HG03064 (cell line): ENCODE measurements at regions not wholly inside any gene's neighbourhood (a gene's known extent, or its start where the extent isn't known, plus 50 kb on each side); places are given as distances from the start of the nearest gene placed in this dataset.

Experiments
- ATAC-seq: cut with Tn5 transposase; IDR thresholded peaks from one replicate; pipeline ENCODE4 v1.9.1; 2021; ENCODE audit warnings: low read depth; ENCODE audit not compliant: unreplicated experiment

DNA sequence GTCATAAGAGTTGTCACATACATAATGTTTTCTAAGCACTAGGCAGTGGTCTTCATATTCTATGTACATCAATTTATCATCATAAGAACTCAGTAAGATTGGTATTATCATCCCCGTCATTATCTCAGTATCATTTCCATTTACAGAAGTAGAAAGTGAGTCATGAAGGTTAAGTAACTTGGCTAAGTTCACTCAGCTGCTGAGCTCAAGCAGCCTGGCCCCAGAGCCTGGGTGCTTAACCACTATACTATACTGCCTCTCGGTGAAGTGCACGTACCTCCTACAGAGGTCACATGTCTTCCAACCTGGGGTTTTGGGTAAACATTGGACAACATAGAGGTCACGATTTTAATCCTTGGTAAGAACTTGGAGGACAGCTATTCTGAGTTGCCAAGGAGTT is 161.5 kb upstream of the GATB start:
- ATAC-seq: no peak

DNA sequence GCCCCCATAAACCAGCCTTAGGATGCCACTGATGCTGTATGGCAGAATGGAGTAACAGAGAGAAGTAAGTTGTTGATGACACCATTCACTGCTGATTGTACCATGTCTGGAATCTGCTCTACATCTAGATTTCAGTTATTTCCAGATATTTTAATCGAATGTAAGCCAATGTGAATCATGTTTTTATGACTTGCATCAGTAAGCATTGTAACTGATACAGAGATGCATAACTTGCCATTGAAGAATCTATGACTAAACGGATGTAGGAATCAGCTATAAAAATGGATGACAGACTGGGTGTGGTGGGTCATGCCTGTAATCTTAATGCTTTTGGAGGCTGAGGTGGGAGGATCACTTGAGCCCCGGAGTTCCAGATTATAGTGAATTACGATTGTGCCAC is 161.0 kb upstream of the GATB start:
- no peak for ATAC-seq

DNA sequence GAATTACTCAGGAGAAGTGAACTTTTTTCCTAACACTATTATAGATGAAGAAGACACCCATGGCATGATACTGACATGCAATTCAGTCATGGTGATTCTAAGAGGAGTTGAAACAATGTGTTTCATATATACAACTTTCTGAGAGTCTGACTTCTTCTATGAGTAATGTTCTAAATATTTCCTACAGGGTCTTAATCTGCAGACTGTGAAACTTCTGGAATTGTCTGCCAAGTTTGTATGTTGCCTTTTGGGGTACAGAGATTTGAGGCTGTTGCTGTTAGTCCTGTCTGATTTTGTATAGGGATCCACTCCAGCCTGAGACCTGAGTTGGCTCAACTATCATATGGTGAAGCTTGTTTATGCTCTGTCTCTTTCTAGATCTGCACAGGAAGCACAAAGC is 160.6 kb upstream of the GATB start:
- ATAC-seq: no peak

DNA sequence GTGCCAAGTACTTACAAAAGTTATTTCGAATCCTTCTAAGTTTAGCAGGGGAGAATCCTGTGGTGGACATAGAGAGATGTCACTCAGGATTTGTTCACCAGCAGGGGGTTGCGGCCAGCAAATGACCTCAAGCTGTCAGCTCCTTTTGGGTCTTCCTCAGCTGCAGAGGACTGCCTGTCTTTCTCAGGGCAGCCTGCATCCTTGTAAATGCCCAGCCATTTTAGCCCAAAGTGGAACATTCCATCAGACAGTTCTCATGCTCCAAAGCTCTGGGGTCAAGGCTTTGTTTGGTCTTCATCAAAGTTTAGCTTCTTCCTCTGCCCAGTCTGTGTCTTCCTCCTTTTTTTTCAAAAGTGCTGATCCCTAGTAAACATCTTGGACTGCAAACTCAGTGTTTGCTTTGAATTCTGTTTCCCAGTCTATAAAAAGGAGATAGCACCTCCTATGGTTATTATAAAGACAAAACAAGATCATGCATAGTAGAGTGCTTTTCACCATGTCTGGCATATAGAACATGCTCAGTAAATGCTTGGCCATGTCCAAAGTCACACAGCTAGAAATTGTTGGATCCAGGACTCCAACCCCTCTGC is 156.4 kb upstream of the GATB start:
- ATAC-seq: no peak

DNA sequence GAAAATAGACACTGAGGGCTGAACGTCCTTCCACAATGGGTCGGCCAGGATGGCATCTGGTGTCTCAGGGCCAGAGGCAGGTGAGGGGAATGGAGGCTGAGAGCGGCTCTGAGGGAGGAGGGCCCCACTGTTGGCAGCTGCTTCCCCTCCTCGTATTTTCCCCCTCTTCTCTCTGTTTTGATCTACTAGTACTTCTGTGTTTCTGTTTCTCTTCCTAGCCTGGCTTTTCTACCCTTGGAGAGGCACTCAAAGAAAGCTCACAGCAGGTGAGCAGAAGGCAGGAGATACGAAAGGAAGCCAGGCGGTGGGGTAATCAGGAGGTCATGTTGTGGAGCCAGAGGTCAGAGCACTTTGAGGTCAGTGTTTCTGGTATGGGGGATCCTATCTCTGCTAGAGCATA is 151.8 kb upstream of the GATB start:
- ATAC-seq: no peak

DNA sequence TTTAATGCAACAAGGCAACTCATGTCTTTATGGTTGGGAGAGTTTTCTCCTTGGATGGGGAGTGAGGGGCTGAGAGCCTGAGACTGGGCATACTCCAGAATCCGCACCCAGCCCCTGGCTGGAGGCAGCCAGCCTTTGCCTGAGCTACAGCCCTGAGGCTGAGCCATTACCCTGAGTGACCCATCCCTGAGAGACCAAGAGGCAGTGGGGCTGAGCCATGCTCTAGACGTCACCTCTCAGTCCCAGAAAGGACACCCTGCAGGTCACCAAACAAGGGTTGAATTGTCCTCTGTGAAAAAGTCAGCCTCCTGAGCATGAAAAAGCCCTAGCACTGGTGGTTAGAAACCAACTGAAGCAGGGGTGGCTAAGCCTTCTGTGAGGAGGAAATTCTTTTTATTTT is 151.2 kb upstream of the GATB start:
- ATAC-seq: no peak

DNA sequence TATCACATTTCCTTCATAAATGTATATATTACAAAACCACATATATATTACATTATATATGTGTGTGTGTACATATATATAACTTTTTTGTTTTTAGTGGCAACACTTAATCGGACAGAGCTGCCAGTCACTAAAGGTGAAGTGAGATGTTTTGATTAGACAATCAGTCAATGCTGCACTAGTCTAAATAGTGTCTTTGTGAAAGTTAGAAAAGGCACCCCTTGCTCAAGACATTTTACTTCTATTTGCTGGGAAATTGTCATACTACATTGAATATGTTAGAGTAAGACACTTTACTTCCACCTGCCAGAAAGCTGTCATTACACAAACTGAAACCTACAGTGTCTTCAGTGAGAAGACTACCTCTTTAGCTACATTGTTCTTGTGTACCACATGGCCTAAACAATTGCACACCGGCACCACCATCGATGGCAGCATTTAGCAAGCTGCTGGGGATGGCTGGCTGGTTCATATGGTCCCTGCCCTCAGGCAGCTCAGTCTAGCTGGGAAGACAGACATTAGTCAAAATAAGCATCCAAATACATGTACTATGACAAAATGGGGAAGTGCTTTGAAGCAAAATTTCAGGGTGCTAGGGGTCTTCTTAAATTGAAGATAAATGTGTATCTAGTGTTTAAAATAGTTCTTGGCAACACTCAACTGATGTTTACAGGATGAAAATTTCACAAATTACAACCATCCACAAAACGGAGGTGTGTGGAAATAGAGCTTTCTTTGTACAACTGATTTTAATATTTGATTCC is 148.1 kb upstream of the GATB start:
- ATAC-seq: no peak

DNA sequence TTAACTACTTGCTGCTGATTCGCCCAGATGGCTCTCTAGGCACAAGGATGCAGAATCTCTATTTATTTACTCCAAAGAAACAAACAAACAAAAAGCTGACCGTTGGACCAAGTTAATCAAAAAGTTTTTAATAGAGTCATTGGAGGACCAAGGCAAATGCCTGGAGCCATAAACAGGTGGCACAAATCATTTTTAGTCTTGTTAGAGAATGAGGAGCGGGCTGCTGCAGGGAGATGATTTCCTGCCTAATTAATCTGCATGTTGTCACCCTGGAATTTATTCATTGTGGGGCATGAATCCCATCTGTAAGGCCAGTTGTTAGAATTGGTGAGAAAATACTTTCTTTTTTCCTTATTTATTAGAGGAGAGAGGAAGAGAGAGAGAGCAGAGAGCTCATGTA is 147.4 kb upstream of the GATB start:
- no peak for ATAC-seq

DNA sequence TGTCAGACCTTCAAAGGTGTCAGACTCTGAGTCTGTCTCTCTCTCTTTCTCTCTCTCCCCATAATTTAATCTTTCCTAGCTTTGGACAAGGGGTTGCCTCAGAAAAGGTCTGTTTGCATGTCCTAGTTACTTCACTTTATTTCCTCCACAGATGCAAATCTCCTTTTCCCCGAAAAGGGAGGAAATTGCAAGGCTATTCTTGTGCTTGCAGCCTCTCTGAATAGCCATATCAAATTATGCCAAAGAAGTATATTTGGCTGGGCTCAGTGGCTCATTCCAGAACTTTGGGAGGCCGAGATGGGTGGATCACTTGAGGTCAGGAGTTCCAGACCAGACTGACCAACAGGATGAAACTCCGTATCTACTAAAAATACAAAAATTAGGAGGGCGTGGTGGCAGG is 145.6 kb upstream of the GATB start:
- no peak for ATAC-seq

DNA sequence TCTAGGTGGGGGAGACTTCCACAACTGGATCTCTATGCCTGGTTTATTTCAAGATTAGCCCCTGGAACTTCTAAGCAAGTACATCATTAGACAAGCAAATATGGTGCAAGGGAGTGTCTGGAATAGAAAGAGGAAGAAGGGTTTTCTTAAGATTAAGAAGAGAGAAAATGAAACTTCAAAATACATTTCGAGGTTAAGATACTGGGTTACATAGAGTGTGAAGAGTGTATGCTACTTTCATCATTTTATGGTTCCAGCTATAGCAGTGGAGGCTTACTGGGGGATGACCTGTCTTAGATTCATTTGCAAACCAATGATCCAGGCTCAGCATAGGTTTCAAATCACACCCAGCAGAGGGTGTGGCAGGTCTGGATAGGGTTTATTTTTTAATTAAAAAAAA is 144.4 kb upstream of the GATB start:
- ATAC-seq: peak; percentile 96

DNA sequence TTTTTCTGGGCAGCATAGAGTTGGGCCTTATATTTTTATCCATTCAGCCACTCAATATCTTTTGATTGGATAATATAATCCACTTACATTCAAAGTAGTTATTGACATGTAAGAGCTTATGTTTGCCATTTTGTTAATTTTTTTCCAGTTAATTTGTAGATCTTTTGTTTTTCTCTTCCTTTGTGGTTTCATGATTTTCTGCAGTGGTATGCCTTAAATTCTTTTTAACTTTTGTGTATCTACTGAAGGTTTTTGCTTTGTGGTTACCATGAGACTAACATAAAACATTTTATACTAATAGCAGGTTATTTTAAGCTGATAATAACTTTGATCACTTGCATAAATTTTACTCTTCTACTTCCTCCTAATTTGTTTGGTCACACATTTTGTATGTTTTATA is 140.8 kb upstream of the GATB start:
- no peak for ATAC-seq

DNA sequence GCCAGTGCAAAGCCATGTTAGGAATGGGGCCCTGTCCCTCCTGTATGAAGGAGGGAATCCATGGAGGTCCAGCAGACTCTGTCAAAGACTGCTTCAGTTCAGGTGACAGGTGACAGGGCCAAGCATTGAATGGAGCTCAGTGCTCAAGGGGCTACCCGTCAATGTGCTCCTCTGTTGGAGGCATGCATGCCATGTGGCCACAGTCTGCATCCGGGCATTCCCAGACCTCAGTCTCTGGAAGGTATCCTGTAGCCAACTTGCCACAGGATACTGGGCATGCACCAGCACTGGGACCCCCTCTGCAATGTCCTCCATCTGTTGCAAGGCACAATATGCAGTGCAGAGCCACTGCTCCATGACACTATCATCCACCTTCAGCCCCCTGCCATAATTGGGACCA is 136.1 kb upstream of the GATB start:
- ATAC-seq: no peak

DNA sequence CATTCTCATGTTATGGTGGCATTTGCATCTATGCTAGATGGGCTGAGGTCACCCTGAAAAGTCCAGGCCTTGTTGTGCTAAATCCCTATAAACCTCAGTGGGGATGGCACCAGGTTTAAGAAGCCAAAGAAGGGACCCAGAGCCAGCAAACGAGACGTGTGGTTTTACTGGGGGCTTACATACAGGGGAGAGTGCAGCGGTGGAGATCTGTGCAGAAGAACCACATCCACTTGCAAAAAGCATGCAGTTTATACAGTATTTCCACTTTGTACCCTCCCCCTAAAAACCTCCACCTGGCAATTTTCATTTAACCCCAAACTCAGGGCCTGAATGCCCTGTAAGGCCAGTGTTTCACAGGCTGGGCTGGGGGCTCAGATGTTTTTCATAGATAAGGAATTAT is 134.9 kb upstream of the GATB start:
- no peak for ATAC-seq

DNA sequence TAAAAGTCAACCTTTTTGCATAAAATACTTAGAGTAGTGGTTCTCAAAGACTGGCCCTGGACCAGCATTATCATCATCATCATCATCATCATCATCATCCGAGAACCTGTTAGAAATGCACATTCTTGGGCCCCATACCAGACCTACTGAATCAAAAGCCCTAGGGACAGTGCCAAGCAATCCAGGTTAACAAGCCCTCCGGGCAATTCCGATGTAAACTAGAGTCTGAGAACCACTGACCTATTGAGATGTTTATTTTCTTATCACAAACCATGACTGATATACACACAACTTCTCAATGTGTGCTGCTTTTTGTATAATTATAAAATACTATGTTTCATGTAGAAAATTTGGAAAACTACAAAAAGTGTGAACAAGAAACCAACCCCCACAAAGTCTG is 133.4 kb upstream of the GATB start:
- ATAC-seq: no peak

DNA sequence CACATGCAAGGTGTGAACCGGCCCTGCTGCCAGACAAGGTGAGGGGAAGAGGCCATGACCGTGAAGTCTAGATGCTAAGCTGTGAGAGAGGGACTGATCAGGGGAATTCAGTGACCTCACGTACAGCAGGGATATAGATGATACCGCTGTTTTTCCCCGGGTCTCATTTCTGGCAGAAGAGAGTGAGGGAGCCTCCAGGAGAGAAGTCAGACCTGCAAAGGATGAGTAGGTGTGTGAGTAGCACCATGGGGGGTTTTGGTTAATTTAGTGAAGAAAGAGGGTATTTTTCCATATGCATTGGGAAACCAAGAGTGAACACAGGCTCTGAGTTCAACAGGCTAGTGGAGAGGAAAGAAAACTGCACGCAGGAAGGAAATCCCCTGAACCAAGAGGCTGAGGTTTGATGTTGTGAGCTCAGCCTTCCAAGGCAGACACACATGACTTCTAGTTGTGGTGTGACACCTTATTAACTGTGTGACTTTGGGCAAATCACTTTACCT is 127.6 kb upstream of the GATB start:
- ATAC-seq: no peak

DNA sequence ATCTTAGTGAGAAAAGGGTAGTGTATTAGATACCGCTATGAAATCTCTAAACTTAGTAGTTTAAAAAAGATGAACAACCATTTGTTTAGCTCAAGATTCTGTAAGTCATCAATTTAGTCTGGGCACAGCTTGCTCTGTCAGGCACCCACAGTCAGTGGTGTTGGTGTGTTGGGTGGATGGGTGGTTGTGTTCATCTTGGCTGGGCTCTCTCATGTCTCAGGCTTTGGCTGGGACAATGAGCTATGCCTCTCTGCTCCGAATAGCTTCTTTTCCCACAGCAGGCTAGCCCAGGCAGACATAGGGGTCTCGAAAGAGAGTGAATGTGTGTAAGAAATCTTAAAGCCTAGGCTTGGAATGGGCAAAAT is 127.0 kb upstream of the GATB start:
- peak; percentile 6 for ATAC-seq

DNA sequence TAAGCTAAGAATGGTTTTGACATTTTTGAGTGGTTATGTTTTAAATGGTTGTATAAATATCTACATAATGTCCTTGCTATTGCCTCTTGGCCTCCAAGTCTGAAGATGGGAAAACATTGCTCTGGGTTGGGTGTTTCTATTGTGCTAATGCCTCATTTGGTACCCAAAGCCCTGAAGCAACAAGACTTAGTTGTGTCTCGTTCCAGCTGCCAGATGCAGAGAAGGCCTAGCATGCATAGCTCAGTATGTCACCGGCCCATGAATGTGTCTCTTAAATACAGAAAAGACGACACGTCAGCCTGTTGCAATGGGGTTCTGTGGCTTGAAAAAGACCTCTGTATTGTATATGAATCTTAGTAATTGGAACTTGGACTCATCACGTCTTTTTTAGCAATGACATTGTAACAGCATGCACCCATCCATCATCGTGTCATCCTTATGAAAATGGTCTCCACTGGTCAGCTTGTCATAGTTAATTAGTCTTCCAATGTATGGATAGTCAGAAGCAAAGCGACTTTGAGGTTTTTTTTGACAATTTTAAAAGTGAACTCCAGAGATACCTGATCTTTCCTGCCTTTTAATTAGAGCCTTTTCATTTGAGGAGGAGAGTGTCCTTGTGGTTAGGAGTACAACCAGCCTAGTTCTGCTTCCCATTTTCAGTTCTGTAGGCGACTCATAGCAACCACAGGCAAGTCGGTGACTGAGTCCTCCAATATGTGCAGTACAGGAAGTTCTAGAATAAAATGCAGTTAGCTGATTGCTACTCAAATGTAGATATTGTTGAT is 126.4 kb upstream of the GATB start:
- ATAC-seq: peak; percentile 79

DNA sequence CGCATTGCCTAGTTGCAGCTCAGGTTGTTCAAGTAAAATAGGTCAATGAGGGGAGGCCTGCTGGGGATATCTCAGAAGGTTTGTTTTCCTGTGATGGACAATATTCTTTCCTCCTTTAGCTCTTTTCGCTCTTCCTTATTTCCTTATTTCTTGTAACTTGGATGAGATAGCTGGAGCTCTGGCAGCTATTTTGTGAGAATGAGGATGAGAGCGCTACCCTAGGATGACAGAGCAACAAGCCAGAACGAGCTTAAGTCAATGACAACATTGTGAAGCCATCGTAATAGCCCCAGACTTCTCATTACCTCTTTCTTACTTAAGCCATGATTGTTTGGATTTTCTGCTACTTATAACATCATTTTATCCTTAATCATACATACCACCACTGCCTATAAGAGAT is 124.3 kb upstream of the GATB start:
- ATAC-seq: no peak

DNA sequence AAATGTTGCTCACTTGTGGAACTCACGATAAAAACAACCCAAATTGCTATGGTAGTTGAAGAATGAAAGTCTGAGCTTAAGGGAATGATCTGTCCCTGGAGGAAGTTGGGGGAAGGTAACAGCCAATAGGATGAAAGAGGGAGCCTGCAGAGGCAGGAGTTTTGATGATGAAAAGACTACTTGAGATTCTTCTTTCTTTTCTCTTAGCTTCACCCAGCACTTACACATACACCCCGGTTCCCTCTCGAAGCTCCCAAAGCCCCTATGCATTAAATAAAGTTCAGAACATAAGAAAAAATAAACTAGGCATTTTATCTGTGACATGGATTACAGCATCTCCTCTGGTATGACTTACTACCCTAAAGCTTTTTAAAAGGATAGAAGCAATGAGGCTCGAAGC is 122.9 kb upstream of the GATB start:
- ATAC-seq: no peak

DNA sequence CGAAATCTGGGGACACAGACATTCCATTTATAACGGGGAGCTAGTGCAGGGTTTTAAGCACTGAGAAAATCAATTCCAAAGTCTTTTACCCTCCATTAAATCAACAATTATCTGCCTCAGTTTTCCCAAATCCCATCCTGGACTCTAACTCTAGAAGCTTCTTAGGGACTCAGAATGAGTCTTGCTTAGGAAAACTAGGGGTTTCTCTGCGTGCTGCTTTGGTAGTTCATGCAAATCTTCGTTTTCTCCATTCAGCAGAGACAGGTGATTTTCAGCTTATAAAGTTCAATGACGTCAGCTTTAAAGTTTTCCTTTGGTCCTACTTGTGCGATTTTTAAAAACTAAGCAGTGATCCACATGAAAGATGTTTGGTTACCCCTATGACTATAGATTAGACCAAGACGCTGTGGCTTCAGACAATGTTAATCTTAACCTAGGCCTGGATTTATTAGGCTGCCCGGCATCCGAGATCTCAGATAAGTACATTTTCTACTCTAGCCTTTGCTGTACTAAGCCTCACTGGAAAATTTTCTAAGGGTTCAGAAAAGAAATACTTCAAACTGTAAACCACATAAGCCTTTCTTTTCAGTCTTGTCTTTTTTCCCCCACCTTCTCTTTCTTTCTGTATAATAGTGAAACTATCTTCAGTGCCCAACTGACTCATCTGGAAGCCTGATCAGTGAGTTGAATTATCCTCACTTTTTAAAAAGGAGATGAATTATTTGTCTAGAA is 121.4 kb upstream of the GATB start:
- ATAC-seq: peak; percentile 75
